SU-DHL-6 (cell line): ENCODE measurements at regions not wholly inside any gene's neighbourhood (a gene's known extent, or its start where the extent isn't known, plus 50 kb on each side); places are given as distances from the start of the nearest gene placed in this dataset.

Experiments used
- H2AFZ ChIP-seq: fragments of 200-600 bp; sonication (generic); 2 replicates; pipeline ENCODE4 v1.6.1; 2014; ENCODE audit warnings: low read depth, mild to moderate bottlenecking, moderate library complexity, mixed read lengths, antibody characterized with exemption, low read length; ENCODE audit not compliant: severe bottlenecking
- H3F3A ChIP-seq: fragments of 200-600 bp; shearing (Covaris generic); 2 replicates; pipeline ENCODE4 v1.6.0; 2016; ENCODE audit warnings: antibody characterized with exemption, mild to moderate bottlenecking; ENCODE audit not compliant: insufficient read depth
- H3K27ac ChIP-seq: fragments of 200-600 bp; sonication (generic); 2 replicates; pipeline ENCODE4 v1.5.1; 2016; ENCODE audit warnings: low read depth, mild to moderate bottlenecking, low read length, moderate library complexity, mixed read lengths
- H3K27me3 ChIP-seq: fragments of 200-600 bp; sonication (generic), shearing (Covaris generic); 2 replicates; pipeline ENCODE4 v1.6.0; 2014; ENCODE audit warnings: mild to moderate bottlenecking, low read length
- H3K36me3 ChIP-seq: fragments of 200-600 bp; sonication (generic); 2 replicates; pipeline ENCODE4 v1.6.1; 2014; ENCODE audit warnings: mild to moderate bottlenecking, low read length, mixed read lengths
- H3K4me2 ChIP-seq: fragments of 300-600, 200-600 bp; shearing (Covaris generic), sonication (generic); 2 replicates; pipeline ENCODE4 v1.6.0; 2014; ENCODE audit warnings: low read length, low read depth, mild to moderate bottlenecking; ENCODE audit not compliant: poor library complexity, severe bottlenecking
- H3K4me3 ChIP-seq: fragments of 200-600 bp; sonication (generic); 2 replicates; pipeline ENCODE4 v1.5.1; 2014; ENCODE audit warnings: antibody characterized with exemption, low read length, mild to moderate bottlenecking, mixed read lengths; ENCODE audit not compliant: insufficient read depth, poor library complexity, severe bottlenecking
- H3K79me2 ChIP-seq: fragments of 200-600 bp; sonication (generic); 2 replicates; pipeline ENCODE4 v1.6.1; 2014; ENCODE audit warnings: mild to moderate bottlenecking, low read length, moderate library complexity; ENCODE audit not compliant: insufficient read depth
- H3K9ac ChIP-seq: fragments of 200-600 bp; sonication (generic); 2 replicates; pipeline ENCODE4 v1.7.0; 2014; ENCODE audit warnings: mild to moderate bottlenecking, low read length
- H3K9me2 ChIP-seq: fragments of 200-600 bp; sonication (generic); replicated peaks from 2 replicates; pipeline ENCODE4 v1.6.1; 2014; ENCODE audit warnings: low read length; ENCODE audit not compliant: insufficient read depth
- H3K9me3 ChIP-seq: fragments of 200-600 bp; sonication (generic); 2 replicates; pipeline ENCODE4 v1.6.1; 2014; ENCODE audit warnings: low read length, mixed read lengths; ENCODE audit not compliant: insufficient read depth
- H4K20me1 ChIP-seq: fragments of 200-600 bp; sonication (generic); 2 replicates; pipeline ENCODE4 v1.6.1; 2014; ENCODE audit warnings: low read depth, mild to moderate bottlenecking, antibody characterized with exemption, low read length, moderate library complexity, mixed read lengths
- CTCF ChIP-seq: fragments of 200-600 bp; sonication (generic); IDR thresholded peaks from one replicate; pipeline ENCODE4 v1.5.1; 2017; ENCODE audit warnings: antibody characterized with exemption, mild to moderate bottlenecking, low read length, moderate library complexity; ENCODE audit not compliant: insufficient read depth, poor library complexity, severe bottlenecking
- EZH2phosphoT487 ChIP-seq: fragments of 200-600 bp; sonication (generic), shearing (Covaris generic); conservative IDR thresholded peaks from 2 replicates; pipeline ENCODE4 v1.6.1; 2018; ENCODE audit warnings: mild to moderate bottlenecking, antibody characterized with exemption, low read length, moderate library complexity, mixed read lengths

GRCh38 chr11:15816260-15816871 lies 540.0 kb downstream of the SOX6 start:
- Histone ChIP-seq H3F3A (no peaks in the 10 kb centered on the region), H3K36me3 (no peaks in the 10 kb centered on the region), H3K9me2 (no peaks in the 10 kb centered on the region), H3K79me2 (no peaks in the 10 kb centered on the region), H3K4me2 (no peak overlapping the region), H3K27me3 (no peaks in the 10 kb centered on the region), H3K4me3 (no peak overlapping the region), H3K9me3 (no peaks in the 10 kb centered on the region), H2AFZ (no peak overlapping the region), H4K20me1 (no peaks in the 10 kb centered on the region), H3K27ac (no peak overlapping the region), H3K9ac (no peak overlapping the region)
- TF ChIP-seq CTCF (no peak), EZH2phosphoT487 (no peak)

DNA sequence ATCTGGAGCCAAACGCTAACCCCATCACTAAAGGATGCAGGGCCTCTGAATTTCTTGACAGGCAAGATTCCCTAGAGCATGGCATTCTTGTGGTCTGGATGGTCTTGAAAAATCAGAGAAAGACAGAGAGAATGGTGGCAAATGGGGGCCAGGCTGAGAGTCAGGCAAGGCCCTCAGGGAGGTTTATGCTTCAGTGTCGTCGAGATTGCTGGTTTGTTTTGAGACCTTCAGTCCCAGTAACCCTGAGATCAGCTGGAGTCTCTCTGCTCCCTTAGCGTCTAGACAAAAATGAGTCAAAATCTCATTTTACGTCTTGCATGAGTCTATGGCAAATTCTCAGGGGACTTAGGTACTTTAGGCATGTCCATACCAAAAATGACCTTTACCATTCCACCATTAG lies 539.3 kb downstream of the SOX6 start:
- Histone ChIP-seq H2AFZ (no peak overlapping the region), H3K36me3 (no peaks in the 10 kb centered on the region), H3K9ac (no peak overlapping the region), H3K4me3 (no peak overlapping the region), H3K27me3 (no peaks in the 10 kb centered on the region), H3K9me3 (no peaks in the 10 kb centered on the region), H3K27ac (no peak overlapping the region), H3K9me2 (no peaks in the 10 kb centered on the region), H3K79me2 (no peaks in the 10 kb centered on the region), H4K20me1 (no peaks in the 10 kb centered on the region), H3K4me2 (no peak overlapping the region), H3F3A (no peaks in the 10 kb centered on the region)
- TF ChIP-seq CTCF (no peak), EZH2phosphoT487 (no peak)

- no peak for TF ChIP-seq EZH2phosphoT487
- no peak for TF ChIP-seq CTCF
- Histone ChIP-seq H3K9ac (no peak overlapping the region), H3K36me3 (no peaks in the 10 kb centered on the region), H3K27ac (no peak overlapping the region), H3K4me3 (no peak overlapping the region), H3K27me3 (no peaks in the 10 kb centered on the region), H2AFZ (no peak overlapping the region), H3K79me2 (no peaks in the 10 kb centered on the region), H3K9me3 (no peaks in the 10 kb centered on the region), H3K4me2 (no peak overlapping the region), H4K20me1 (no peaks in the 10 kb centered on the region), H3K9me2 (no peaks in the 10 kb centered on the region), H3F3A (no peaks in the 10 kb centered on the region)
Observed at GRCh38 chr11:15818132-15818842, 538.1 kb downstream of the SOX6 start.
